GM12878 (cell line): ENCODE measurements at regions not wholly inside any gene's neighbourhood (a gene's known extent, or its start where the extent isn't known, plus 50 kb on each side); places are given as distances from the start of the nearest gene placed in this dataset.

Source experiments
- ATAC-seq: fragments of 200-7000 bp; cut with Tn5 transposase; 3 replicates; pipeline ENCODE4 v1.9.1; 2020; ENCODE audit warnings: mild to moderate bottlenecking, moderate library complexity
- BruUV-seq: library from RNA; stranded (reverse); fragments of 400-500 nt; replicated peaks from 2 replicates; lab custom pipeline; 2021; lab: Mats Ljungman, UMichigan
- CTCF ChIA-PET: fragments of 300-600 bp; sonication (Branson Sonifier 250); formaldehyde crosslinking; extraction: SDS; loops from one replicate; lab custom pipeline; 2021; ENCODE audit warnings: inconsistent platforms; lab: Yijun Ruan, JAX
- POLR2A ChIA-PET: fragments of 350-600 bp; formaldehyde crosslinking; extraction: SDS; loops from one replicate; lab custom pipeline; 2021; ENCODE audit warnings: inconsistent platforms; lab: Charles Lee
- RAD21 ChIA-PET: fragments of 300-600 bp; sonication (Branson Sonifier 250); formaldehyde crosslinking; loops from one replicate; lab custom pipeline; 2023; ENCODE audit warnings: antibody characterized with exemption; ENCODE audit not compliant: unreplicated experiment; lab: Charles Lee
- SMC1A ChIA-PET: fragments of 300-600 bp; sonication (Branson Sonifier 250); formaldehyde crosslinking; loops from one replicate; lab custom pipeline; 2023; ENCODE audit not compliant: unreplicated experiment, uncharacterized antibody; lab: Charles Lee
- DNase-seq: peaks from one replicate; pipeline ENCODE4 v3.0.0-alpha.2; 2011; ENCODE audit warnings: low read depth, low spot score
- FAIRE-seq: peaks from 3 replicates; lab custom pipeline; 2011; peaks lifted over from hg19 to GRCh38; lab: Jason Lieb, UNC
- H2AFZ ChIP-seq: 2 replicates; pipeline ENCODE4 v1.6.0; 2011; ENCODE audit warnings: low read depth, low read length, control low read depth; ENCODE audit not compliant: control insufficient read depth
- H3K27ac ChIP-seq: 2 replicates; pipeline ENCODE4 v1.5.1; 2011; ENCODE audit warnings: control low read depth; ENCODE audit not compliant: control insufficient read depth, insufficient read depth
- H3K27me3 ChIP-seq, 2 experiments: replicated peaks in 1 of 2; 2 replicates each; pipeline versions ENCODE4 v1.6.0 to v1.6.1; 2011; ENCODE audit warnings: low read length in 1 of 2; ENCODE audit not compliant: control insufficient read depth in 2 of 2, insufficient read depth in 2 of 2
- H3K36me3 ChIP-seq, 2 experiments: 2 replicates each; pipeline ENCODE4 v1.5.1; 2011; ENCODE audit warnings: low read length in 1 of 2; ENCODE audit not compliant: control insufficient read depth in 2 of 2, insufficient read depth in 2 of 2
- H3K4me1 ChIP-seq: 2 replicates; pipeline ENCODE4 v1.6.1; 2011; ENCODE audit warnings: mild to moderate bottlenecking, low read length, moderate library complexity, mixed read lengths; ENCODE audit not compliant: control insufficient read depth, insufficient read depth
- H3K4me2 ChIP-seq: 2 replicates; pipeline ENCODE4 v1.6.0; 2011; ENCODE audit warnings: control low read depth; ENCODE audit not compliant: control insufficient read depth, insufficient read depth
- H3K4me3 ChIP-seq: fragments of 200-600 bp; sonication (generic); 2 replicates; pipeline ENCODE4 v1.5.1; 2016
- H3K79me2 ChIP-seq: 2 replicates; pipeline ENCODE4 v1.6.0; 2011; ENCODE audit warnings: low read length; ENCODE audit not compliant: control insufficient read depth, insufficient read depth
- H3K9ac ChIP-seq: 2 replicates; pipeline ENCODE4 v1.8.0; 2011; ENCODE audit warnings: low read length, control low read depth, mixed read lengths; ENCODE audit not compliant: control insufficient read depth, insufficient read depth
- H3K9me3 ChIP-seq: replicated peaks from 3 replicates; pipeline ENCODE4 v1.5.1; 2011; ENCODE audit warnings: mild to moderate bottlenecking, low read length; ENCODE audit not compliant: control insufficient read depth, insufficient read depth
- H4K20me1 ChIP-seq: 2 replicates; pipeline ENCODE4 v1.6.0; 2011; ENCODE audit not compliant: control insufficient read depth, insufficient read depth
- BCL11A ChIP-seq: IDR thresholded peaks from 2 replicates; pipeline ENCODE4 v1.6.1; 2011; ENCODE audit warnings: low read depth, low read length
- CBX5 ChIP-seq: sonication (generic); IDR thresholded peaks from 2 replicates; pipeline ENCODE4 v1.6.1; 2016; ENCODE audit warnings: low read depth, moderate library complexity, mild to moderate bottlenecking, inconsistent platforms
- CUX1 ChIP-seq: IDR thresholded peaks from 2 replicates; pipeline ENCODE4 v1.6.1; 2012; ENCODE audit warnings: improper control_type of control experiment, low read depth, low read length; ENCODE audit not compliant: insufficient replicate concordance
- EP300 ChIP-seq, 2 experiments: fragments of 150-350 bp in 1 of 2; IDR thresholded peaks; 2 replicates each; pipeline ENCODE4 v1.6.1; 2011 to 2012; ENCODE audit warnings: low read depth in 2 of 2, low read length in 2 of 2, borderline replicate concordance in 1 of 2, improper control_type of control experiment in 1 of 2, inconsistent platforms in 1 of 2; ENCODE audit not compliant: control insufficient read depth in 1 of 2
- FOXK2 ChIP-seq: fragments of 450-650 bp; IDR thresholded peaks from 2 replicates; pipeline ENCODE4 v1.6.1; 2017; ENCODE audit warnings: mild to moderate bottlenecking, moderate library complexity
- HDAC2 ChIP-seq: fragments of 200-600 bp; sonication (generic); IDR thresholded peaks from 2 replicates; pipeline ENCODE4 v1.6.1; 2017
- NFIC ChIP-seq: IDR thresholded peaks from 2 replicates; pipeline ENCODE4 v1.6.1; 2012; ENCODE audit warnings: low read depth, mild to moderate bottlenecking, inconsistent platforms, low read length, moderate library complexity
- NR2C1 ChIP-seq: fragments of 450-650 bp; IDR thresholded peaks from 2 replicates; pipeline ENCODE4 v1.6.1; 2017; ENCODE audit warnings: antibody characterized with exemption, mild to moderate bottlenecking, moderate library complexity
- NR2C2 ChIP-seq: IDR thresholded peaks from 2 replicates; pipeline ENCODE4 v1.6.1; 2011; ENCODE audit warnings: borderline replicate concordance, low read depth; ENCODE audit not compliant: control insufficient read depth, insufficient read length
- NRF1 ChIP-seq: conservative IDR thresholded peaks from 2 replicates; pipeline ENCODE4 v1.6.1; 2011; ENCODE audit warnings: mild to moderate bottlenecking, low read depth, low read length, improper control_type of control experiment
- PAX8 ChIP-seq: fragments of 450-650 bp; IDR thresholded peaks from 2 replicates; pipeline ENCODE4 v1.6.1; 2017; ENCODE audit warnings: mild to moderate bottlenecking, moderate library complexity
- RELB ChIP-seq: fragments of 450-650 bp; IDR thresholded peaks from 2 replicates; pipeline ENCODE4 v1.6.1; 2017; ENCODE audit warnings: low read depth, mild to moderate bottlenecking, moderate library complexity
- RUNX3 ChIP-seq: IDR thresholded peaks from 2 replicates; pipeline ENCODE4 v1.6.1; 2012; ENCODE audit warnings: low read length, inconsistent platforms
- ZBED1 ChIP-seq: IDR thresholded peaks from 2 replicates; pipeline ENCODE4 v1.6.1; 2016; ENCODE audit warnings: borderline replicate concordance
- WGBS: methylation state at CpG from one replicate; pipeline ENCODE4 v1.1.6; 2016; ENCODE audit warnings: low lambda C conversion rate; ENCODE audit not compliant: insufficient replicate concordance, insufficient coverage; ENCODE audit errors: missing lambda C conversion rate; 5-methylcytosine and 5-hydroxymethylcytosine counted together
- in situ Hi-C: fragments of 300-500 bp; cut with MboI; formaldehyde crosslinking; loops from 9 replicates; pipeline ENCODE4 v1.14.3; 2018; ENCODE audit warnings: mixed read lengths
- intact Hi-C: fragments of 100-400 bp; cut with micrococcal nuclease; formaldehyde crosslinking; loops from one replicate; pipeline ENCODE4 v1.14.2; 2022; ENCODE audit not compliant: unreplicated experiment

GRCh38 chr1:214966346-214966745 lies 116.2 kb upstream of the KCNK2 start:
- POLR2A ChIA-PET = no interaction called here
- in situ Hi-C loops = no loop called here
- Histone ChIP-seq H3K4me1 (no peaks in the 10 kb centered on the region), H3K4me3 (no peak overlapping the region), H3K79me2 (no peaks in the 10 kb centered on the region), H3K27ac (no peak overlapping the region), H3K4me2 (no peak overlapping the region), H3K27me3 (peaks cover 0 to 2% of the 10 kb centered on the region in 2 experiments; a peak in 1 of 4 replicates), H2AFZ (no peak overlapping the region)
- intact Hi-C loops = no loop called here
- no TSS peak for BruUV-seq
- 69% methylated on average over 3 of the region's 3 CpGs for WGBS
- DNase-seq = no peak
- no peak for FAIRE-seq
- SMC1A ChIA-PET = interaction anchor here (0.9 kb wide), 1 partner anchor 10 kb away, joined by 3 read pairs; no protein-coding TSS in a partner anchor
- TF ChIP-seq CUX1 (no peak), EP300 (IDR thresholded peaks at IDR 0.05; ENCODE audit: borderline replicate concordance in 1 of 2, control insufficient read depth in 1 of 2, low read depth in 2 of 2, low read length in 2 of 2) (no peak), PAX8 (no peak), RELB (no peak), HDAC2 (no peak), BCL11A (no peak), NFIC (no peak), RUNX3 (no peak), ZBED1 (no peak), NR2C1 (no peak), NR2C2 (no peak), CBX5 (no peak), NRF1 (no peak), FOXK2 (no peak)
- TF ChIP-seq, all 136 proteins: peak for 0
- Histone ChIP-seq H3K9ac (no peak overlapping the region), H4K20me1 (no peaks in the 10 kb centered on the region), H3K36me3 (no peaks in the 10 kb centered on the region), H3K9me3 (no peaks in the 10 kb centered on the region)
- ATAC-seq = no peak
- CTCF ChIA-PET = no interaction called here
- RAD21 ChIA-PET = no interaction called here
